HG02970 (cell line): ENCODE measurements at regions not wholly inside any gene's neighbourhood (a gene's known extent, or its start where the extent isn't known, plus 50 kb on each side); places are given as distances from the start of the nearest gene placed in this dataset.
"Not testable (repeated sequence)": the region's sequence is repeated elsewhere in the genome, so short reads cannot be mapped to it uniquely, and the experiment has no call there.

Source experiments
- ATAC-seq: cut with Tn5 transposase; IDR thresholded peaks from one replicate; pipeline ENCODE4 v1.9.1; 2021; ENCODE audit warnings: mild to moderate bottlenecking, moderate library complexity, moderate number of reproducible peaks; ENCODE audit not compliant: unreplicated experiment, low FRiP score

DNA sequence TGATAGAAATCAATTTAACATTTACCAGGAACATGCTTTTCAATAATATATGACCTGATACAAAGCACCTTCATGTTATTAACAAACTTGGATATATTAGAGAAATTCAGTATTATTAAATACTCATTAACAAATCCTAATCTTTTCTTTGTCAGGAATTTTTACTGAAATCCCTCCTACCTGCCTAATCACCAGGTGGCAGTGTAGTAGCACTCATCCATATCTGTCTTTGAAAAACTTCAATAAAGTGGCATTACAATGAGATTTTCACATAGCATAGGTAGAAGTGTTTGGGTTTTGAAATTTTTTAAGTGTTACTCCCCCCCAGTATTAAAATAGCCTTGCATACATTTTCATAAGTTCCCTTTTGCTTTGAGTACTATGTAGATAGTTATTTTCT lies 1246.6 kb upstream of the LRRN3 start:
- ATAC-seq: no peak

DNA sequence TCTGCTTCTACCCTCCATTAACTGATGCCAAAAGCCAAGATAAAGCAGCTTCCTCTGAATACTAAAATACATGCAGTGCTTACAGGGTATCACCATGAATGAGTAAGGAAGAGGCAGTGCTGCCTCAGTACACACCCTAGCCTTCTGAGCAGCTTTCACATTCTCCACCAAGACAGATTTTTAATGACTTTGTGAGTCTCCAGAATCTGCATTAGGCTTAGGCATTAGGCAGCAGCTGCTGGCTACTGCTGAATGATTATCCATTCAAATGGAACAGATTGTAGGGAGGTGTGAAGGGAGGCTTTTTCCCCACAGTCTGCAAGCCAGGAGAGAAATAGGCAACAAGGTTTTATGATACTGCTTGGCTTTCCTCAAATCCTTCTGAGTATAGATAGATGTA lies 1226.7 kb upstream of the LRRN3 start:
- no peak for ATAC-seq

DNA sequence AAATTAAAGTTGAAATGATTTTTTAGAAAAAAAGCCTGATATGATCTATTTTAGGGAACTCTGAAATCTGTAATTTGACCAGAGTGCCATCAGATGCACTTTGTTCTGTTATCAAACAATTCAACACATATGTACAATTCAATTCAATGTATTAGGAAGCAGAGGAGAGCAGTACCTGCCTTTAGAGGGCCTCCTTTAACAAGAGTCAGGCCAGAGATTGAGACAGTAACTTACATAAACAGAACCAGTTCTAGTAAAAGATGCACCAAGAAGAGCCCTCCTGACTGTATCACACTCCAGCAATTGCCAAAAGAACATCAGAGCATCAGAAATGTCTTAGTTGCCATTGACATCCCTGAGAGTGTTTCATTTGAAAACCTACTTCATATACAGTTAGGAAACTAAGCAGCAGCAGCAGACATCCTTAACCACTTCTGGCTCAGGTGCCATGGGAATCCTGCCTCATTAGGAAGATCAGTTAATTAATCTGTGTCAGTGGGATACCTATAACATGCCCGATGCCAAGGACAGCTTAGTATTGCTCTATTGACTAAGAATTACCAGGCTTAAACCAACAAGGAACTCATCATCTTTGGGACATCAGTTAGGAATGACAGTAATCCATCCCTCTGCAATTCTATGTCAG lies 1222.6 kb upstream of the LRRN3 start:
- no peak for ATAC-seq

DNA sequence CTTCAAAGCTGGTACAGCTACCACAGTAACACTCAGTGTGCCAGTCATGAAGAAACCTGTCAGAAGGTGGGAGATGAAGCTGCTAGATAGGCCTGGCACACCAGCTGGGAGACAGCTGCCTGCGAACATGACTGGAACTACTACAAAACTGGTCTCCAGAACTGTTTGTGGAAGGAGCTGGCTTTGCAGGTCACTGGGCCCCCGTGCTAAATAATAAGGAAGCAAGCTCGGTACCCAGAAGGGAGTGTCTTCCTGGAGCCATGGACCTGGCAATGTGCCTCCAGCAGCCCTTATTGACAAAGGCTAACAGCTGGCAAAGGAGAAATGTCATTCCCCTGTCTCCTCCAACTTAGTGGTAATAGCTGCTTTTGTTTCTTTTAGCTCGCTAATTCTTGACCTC lies 1217.6 kb upstream of the LRRN3 start:
- no peak for ATAC-seq

DNA sequence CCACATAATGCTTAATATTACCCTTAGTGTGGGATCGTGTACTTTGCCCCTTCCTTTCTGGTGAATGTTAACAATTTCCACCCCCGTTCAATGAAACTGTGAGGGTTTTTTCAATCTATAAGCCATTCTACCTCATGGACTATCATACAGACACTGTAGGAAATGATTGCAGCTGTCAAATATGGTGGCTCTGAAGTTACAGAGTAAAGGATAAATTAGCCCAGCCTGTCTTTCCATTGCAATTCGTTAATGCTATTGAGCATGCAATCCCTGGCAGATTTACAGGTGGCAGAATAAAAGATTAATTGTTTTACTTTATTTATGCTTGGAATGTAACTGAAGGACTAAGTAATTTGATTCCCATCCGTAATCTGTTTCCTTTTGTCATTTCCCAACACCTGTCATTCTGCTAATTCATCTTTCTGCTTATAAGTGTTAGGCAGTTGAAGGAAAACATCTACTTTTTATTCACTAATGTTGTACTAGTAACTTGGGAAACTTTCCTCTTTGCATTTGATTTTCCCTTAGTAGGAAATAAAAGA lies 1211.6 kb upstream of the LRRN3 start:
- ATAC-seq: no peak

DNA sequence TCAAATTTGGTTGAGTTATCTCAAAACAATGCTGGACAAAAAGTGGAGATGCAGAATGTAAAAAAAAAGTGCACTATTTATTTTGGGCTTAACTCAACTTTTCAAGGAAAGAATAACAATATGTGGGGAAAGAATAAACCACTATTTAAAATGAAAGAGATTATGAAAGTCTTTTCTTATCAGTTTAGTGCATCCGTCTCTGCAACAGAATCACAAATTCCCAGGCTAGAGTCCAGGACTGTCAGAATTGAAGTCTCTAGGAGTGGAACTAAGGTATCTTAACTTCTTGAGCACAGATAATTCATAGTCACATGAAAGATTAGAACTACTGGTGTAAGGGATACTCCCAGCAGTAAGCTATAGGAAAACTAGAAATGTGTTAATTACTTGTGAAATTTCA lies 1200.3 kb upstream of the LRRN3 start:
- no peak for ATAC-seq

DNA sequence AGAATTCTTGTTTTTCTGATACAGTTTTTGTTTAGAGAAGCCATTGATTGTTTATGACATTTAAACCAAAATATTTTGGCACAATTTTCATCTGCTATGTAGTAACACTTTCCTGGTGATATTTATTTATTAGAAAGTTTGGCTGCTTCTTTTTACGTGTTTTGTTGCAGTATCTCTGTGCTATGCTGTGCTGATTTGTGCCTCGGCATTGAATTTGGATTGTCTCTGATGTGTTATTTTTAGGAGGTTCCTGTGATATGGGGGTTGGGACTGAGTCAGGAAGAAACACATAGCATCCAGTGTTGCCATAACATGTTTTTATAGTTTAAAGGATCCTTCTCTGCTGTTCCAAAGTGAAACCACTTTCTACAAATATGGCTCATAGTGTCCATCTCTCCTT lies 1197.7 kb upstream of the LRRN3 start:
- no peak for ATAC-seq

DNA sequence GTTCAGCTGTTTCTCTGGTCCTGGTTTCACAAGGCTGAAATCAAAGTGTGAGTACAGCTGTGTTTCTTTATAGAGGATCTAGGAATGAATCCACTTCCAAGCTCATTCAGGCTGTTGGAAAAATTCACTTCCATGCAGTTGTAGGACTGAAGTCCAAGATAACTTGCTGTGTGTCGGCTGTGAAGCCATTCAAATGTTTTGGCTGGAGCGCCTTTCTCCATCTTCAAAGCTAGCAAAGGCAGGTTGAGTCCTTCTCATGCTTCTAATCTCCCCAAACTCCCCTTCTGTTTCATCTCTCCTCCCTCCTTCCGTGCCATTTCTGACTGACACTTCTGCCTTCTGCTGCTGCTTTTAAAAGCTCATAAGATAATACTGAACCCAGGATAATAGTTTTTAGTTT lies 1195.4 kb upstream of the LRRN3 start:
- ATAC-seq: no peak

GRCh38 chr7:109901926-109902325 lies 1189.0 kb upstream of the LRRN3 start:
- no peak for ATAC-seq

DNA sequence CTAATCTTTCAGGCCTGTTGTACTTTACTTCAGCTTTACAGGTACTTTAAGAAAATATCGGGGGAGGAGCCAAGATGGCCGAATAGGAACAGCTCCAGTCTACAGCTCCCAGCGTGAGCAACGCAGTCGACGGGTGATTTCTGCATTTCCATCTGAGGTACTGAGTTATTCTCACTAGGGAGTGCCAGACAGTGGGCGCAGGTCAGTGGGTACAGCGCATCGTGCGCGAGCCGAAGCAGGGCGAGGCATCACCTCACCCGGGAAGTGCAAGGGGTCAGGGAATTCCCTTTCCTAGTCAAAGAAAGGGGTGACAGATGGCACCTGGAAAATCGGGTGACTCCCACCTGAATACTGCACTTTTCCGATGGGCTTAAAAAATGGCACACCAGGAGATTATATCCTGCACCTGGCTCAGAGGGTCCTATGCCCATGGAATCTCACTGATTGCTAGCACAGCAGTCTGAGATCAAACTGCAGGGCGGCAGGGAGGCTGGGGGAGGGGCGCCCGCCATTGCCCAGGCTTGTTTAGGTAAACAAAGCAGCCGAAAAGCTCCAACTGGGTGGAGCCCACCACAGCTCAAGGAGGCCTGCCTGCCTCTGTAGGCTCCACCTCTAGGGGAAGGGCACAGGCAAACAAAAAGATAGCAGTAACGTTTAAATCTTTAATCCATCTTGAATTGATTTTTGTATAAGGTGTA lies 1185.4 kb upstream of the LRRN3 start:
- ATAC-seq: not testable (repeated sequence)

- no peak for ATAC-seq
Measured at GRCh38 chr7:109915670-109916069, 1175.3 kb upstream of the LRRN3 start.

- ATAC-seq: no peak
Measured at GRCh38 chr7:109926738-109927137, 1164.2 kb upstream of the LRRN3 start.

GRCh38 chr7:109930049-109930448 lies 1160.9 kb upstream of the LRRN3 start:
- ATAC-seq: no peak

DNA sequence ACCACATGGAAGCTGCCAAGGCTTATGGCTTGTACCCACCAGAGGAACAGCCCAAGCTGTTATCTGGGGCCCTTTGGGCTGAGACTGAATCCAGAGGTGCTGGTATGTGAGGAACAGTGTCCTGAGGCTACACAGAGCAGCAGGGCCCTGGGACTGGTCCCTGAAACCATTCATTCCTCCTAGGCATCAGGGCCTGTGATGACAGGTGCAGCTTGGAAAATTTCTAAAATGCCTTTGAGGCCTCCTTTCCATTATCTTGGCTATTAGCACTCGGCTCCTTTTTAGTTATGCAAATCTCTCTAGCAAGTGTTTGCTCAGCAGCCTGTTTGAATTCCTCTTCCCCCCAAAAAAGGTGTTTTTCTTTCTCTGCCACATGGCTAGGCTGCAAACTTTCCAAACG lies 1151.7 kb upstream of the LRRN3 start:
- no peak for ATAC-seq

- no peak for ATAC-seq
Measured at GRCh38 chr7:109945820-109946518, 1145.0 kb upstream of the LRRN3 start.

- ATAC-seq: no peak
Measured at GRCh38 chr7:109950256-109950655, 1140.7 kb upstream of the LRRN3 start.

DNA sequence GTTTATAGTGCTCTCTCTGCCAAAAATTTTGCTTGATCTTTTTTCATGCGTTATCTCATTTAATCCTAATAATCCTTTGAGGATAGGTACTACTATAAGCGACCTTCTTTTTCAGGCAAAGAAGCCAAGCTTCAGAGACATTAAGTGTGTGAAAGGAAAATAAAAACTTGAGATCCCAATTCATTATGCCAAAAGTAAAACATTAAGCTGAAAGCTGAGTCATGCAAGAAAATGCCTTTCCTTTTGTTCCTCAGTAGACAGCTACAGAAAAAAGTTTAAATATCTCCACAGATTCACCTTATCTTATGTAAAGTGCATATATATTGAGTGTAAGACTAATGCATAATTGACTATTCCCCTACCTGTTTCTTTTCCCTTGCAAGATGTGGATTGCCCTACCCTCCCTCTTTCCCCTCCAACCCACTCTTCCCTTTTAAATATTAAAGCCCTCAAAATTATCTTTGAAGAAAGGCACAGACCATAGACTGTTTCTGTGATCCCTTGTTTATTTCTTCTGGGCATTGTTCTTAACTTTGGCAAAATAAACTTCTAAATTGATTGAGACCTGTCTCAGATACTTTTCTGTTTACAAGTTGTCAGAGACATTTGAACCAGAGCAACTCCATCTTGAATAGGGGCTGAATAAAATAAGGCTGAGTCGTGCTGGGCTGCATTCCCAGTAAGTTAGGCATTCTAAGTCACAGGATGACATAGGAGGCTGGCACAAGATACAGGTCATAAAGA lies 1139.9 kb upstream of the LRRN3 start:
- ATAC-seq: no peak

DNA sequence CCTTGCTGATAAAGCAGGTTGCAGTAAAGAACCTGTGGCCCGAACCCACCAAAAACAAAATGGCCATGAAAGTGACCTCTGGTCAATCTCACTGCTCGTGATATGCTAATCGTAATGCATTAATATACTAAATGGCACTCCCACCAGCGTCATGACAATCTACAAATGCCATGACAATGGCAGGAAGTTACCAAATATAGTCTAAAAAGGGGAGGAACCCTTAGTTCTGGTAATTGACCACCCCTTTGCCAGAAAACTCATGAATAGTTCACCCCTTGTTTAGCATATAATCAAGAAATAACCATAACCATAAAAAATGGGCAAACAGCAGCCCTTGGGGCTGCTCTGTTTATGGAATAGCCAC lies 1139.4 kb upstream of the LRRN3 start:
- no peak for ATAC-seq

DNA sequence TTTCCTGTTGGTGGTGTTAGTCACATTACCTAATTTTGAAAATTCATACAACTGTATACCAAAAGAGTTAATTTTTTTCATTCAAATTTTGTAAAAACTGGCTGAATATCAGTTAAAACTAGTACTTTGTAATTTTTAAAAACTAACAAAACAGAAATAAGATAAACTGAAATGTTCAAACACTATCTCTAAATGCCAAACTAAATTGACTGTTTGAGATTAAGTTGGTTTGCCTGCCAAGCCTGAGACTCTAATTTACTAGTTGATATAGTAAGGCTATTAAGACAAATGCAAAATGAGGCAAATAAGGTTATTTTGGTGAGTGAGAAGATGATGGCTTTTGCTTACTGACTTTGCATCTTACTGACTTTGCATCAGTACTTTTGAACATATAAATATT lies 1134.9 kb upstream of the LRRN3 start:
- ATAC-seq: no peak

- ATAC-seq: no peak
Measured at GRCh38 chr7:109956916-109957315, 1134.0 kb upstream of the LRRN3 start.

DNA sequence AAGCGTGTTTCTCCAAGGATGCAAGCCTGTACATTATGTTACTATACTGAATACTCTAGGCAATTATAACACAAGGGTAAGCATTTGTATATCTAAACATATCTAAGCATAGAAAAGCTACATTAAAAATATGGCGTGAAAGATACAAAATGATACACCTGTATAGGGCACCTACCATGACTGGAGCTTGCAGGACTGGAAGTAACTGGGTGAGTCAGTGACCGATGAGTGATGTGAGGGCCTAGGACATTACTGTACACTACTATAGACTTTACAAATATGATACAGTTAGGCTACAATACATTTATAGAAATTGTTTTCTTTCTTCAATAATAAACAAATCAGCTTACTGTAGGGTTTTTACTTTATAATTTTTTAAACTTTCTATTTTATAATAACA lies 1127.2 kb upstream of the LRRN3 start:
- ATAC-seq: no peak
